ENCODE measurements at regions not wholly inside any gene's neighbourhood (a gene's known extent, or its start where the extent isn't known, plus 50 kb on each side); places are given as distances from the start of the nearest gene placed in this dataset.

DNA sequence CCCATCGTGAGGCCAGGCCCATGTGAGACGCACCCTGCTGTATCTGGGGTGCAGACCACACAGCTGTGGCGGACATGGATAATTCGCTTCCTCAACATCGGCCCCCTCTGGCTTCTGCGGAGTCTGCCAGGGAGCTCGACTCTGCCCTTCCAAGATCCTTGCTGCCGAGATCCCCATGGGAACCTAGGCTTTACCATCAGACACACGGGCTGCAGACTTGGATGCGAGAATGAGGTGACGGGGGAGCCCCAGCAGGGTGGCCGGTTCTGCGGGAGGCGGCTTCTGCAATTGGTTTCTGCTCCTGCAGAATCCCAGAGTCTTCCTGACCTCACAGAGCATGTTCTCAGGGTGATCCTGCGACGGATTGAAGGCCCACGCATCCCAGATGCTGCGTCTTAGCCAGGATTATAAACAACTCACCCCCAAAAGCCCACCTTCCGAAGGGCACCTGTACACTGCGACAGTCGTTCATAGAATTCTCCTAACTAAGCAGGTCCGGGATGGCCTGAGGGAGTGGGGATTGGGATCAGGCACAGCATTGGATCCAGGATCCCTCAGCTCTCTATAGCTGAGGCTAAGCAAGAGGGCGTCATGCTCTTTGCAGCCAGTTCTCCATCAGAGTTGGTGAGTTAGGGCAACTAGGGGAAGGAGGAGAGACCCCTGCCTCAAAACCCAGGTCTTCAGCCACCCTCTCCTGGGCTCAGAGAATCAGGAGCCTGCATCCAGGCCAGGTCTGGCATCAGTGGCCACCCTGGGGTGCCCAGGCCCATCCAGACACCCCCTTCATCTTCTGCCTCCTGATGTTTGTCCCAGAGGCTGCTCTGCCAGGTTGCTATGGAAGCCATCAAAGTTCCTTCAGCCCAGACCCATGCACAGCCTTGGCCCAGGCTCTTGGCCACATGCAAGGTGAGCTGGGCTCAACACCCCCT, 74.7 kb upstream of the SNTG2 start (continued):
- TF ChIP-seq ZNF837 (tag by site-specific recombination; IDR thresholded peaks at IDR 0.05), result no peak

DNA sequence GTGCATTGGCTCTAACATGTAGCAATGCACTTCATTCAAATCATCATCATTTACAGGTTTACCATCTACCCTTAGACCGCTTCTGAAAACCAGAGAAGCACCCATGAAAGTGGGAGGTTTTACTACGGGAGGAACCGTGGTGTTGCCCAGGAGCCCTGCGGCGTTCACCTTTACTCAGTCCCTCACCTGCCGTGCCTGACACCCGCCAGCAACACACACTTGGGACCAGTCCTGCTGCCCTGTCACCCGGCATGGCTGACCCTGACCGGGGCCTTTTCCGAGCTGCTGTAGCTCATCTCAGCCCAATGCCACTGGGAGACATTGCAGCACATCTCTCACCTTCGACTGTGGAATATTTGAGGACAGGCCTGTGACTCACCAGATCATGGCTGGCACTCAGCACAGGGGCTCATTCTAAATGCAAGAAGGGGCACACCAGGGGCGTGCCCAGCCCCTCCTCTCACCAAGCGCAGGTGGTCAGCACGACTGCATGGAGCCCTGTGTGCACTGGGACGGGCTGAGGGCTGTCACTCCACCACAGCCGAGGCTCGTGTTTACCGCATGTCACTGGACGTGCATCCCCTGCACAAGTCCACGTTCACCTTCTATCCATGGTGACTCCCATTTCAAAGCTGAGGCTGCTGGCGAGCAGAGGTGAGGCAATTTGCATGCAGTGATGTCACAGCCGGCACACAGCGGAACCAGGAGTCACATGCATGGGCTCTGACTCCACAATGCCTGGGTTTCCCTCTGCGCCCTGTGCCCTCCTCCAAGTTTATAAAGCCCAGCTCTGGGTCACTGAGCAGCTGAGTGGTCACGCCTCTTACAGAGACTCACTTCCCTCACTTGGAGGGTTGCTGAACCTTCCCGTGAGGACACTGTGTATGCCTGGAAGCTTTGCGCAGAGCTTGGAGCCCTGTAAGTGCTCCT, 76.7 kb upstream of the SNTG2 start:
- Histone ChIP-seq H3K4me1 (ENCODE audit: control insufficient read depth, insufficient read depth, low read length) (no peaks in the 10 kb centered on the region), H3K27ac (ENCODE audit: extremely low read depth, low read depth, low read length) (no peak overlapping the region), H3K9me3 (ENCODE audit: control insufficient read depth, insufficient read depth, low read depth, low read length) (no peaks in the 10 kb centered on the region), H3K4me3 (ENCODE audit: low read depth, low read length) (no peak overlapping the region), H3K36me3 (ENCODE audit: control insufficient read depth in 2 of 2, insufficient read depth in 1 of 2, low read length in 2 of 2) (no peaks in the 10 kb centered on the region)
- POLR2A ChIA-PET, result no interaction called here
- CTCF ChIA-PET, result no interaction called here
- no peak for TF ChIP-seq GLIS2 (tag by site-specific recombination; IDR thresholded peaks at IDR 0.05)

DNA sequence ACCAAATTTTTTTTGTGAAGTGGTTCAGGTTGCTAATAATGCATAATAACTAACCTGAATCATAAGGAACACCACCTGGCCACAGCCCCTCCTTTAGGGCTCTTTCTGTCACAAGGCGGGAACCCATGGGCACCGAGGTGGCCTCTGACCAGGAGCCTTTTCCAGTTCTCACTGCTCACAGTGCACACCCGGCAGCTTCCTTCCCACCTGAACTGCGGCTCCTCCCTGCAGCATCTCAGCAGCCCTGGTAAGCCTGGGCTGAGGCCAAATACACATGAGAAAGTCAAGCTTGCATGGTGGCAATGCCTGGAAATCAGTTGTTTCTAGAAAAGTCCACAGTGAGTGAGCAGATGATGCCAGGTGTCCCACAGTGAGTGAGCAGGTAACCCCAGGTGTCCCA, 77.6 kb upstream of the SNTG2 start:
- H3K27ac ChIP-seq (ENCODE audit: extremely low read depth, low read depth, low read length), result no peak overlapping the region
- H3K4me1 ChIP-seq (ENCODE audit: control insufficient read depth, insufficient read depth, low read length), result no peaks in the 10 kb centered on the region
- H3K9me3 ChIP-seq (ENCODE audit: control insufficient read depth, insufficient read depth, low read depth, low read length), result no peaks in the 10 kb centered on the region
- H3K36me3 ChIP-seq (ENCODE audit: control insufficient read depth in 2 of 2, insufficient read depth in 1 of 2, low read length in 2 of 2), result no peaks in the 10 kb centered on the region
- TF ChIP-seq, protein P1, sequence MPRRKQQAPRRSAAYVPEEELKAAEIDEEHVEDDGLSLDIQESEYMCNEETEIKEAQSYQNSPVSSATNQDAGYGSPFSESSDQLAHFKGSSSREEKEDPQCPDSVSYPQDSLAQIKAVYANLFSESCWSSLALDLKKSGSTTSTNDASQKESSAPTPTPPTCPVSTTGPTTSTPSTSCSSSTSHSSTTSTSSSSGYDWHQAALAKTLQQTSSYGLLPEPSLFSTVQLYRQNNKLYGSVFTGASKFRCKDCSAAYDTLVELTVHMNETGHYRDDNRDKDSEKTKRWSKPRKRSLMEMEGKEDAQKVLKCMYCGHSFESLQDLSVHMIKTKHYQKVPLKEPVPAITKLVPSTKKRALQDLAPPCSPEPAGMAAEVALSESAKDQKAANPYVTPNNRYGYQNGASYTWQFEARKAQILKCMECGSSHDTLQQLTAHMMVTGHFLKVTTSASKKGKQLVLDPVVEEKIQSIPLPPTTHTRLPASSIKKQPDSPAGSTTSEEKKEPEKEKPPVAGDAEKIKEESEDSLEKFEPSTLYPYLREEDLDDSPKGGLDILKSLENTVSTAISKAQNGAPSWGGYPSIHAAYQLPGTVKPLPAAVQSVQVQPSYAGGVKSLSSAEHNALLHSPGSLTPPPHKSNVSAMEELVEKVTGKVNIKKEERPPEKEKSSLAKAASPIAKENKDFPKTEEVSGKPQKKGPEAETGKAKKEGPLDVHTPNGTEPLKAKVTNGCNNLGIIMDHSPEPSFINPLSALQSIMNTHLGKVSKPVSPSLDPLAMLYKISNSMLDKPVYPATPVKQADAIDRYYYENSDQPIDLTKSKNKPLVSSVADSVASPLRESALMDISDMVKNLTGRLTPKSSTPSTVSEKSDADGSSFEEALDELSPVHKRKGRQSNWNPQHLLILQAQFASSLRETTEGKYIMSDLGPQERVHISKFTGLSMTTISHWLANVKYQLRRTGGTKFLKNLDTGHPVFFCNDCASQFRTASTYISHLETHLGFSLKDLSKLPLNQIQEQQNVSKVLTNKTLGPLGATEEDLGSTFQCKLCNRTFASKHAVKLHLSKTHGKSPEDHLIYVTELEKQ (tag by site-specific recombination; IDR thresholded peaks at IDR 0.05; ENCODE audit: borderline replicate concordance), result no peak
- no peak for TF ChIP-seq ZNF112 (tag by site-specific recombination; IDR thresholded peaks at IDR 0.05)
- TF ChIP-seq ZNF514 (tag by site-specific recombination; IDR thresholded peaks at IDR 0.05), result no peak
- TF ChIP-seq ZNF76 (tag by site-specific recombination; IDR thresholded peaks at IDR 0.05; ENCODE audit: borderline replicate concordance, low read depth), result no peak
- TF ChIP-seq ZBTB1 (tag by site-specific recombination; IDR thresholded peaks at IDR 0.05), result no peak
- TF ChIP-seq ZNF132 (tag by site-specific recombination; IDR thresholded peaks at IDR 0.05; ENCODE audit: borderline replicate concordance), result no peak
- no peak for TF ChIP-seq ZNF660 (tag by site-specific recombination; IDR thresholded peaks at IDR 0.05)
- no peak for TF ChIP-seq ZNF600 (tag by site-specific recombination; IDR thresholded peaks at IDR 0.05)
- TF ChIP-seq ZNF776 (tag by site-specific recombination; IDR thresholded peaks at IDR 0.05; ENCODE audit: borderline replicate concordance), result no peak
- TF ChIP-seq PRDM1 (tag by site-specific recombination; IDR thresholded peaks at IDR 0.05), result no peak
- TF ChIP-seq ZNF366 (tag by site-specific recombination; conservative IDR thresholded peaks at IDR 0.05), result no peak
- ChIA-PET CTCF (no interaction called here), POLR2A (no interaction called here)
- no peak overlapping the region for H3K4me3 ChIP-seq (ENCODE audit: low read depth, low read length)

DNA sequence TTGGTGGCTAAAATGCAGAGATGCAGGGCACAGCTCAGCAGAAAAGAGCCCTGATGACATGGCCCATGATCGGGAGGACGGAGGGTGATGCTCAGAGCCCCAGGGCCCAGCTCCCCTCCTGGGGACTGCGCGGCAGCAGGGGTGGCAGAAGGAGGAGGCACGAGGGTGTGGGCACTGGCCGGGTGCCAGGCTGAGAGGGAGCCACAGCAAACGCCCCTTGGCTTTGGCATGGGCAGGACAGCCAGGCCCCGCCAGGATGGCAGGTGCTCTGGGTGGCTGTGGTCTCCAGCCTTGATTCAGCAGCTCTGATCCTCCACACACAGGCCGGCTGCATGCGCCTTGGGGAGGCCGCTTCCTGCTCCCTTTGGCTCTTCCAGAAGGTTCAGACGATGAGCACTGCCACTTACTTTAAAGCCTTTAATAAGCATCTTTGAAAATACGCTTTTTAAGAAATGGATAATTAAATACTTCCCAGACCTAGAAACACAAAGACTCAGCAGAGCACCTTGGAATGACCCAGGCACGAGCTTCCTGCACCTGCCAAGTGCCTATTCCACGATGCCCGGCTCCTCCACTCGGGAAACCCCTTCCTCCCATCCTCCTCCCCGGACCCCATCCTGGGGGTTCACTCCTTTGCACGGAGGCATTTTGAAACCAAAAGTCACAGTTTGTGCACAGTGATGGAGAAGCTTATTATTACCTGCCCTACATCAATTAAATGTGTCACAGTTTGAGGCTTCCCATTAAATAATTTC, 78.5 kb upstream of the SNTG2 start:
- no peak overlapping the region for H3K27ac ChIP-seq (ENCODE audit: extremely low read depth, low read depth, low read length)
- no peaks in the 10 kb centered on the region for H3K36me3 ChIP-seq (ENCODE audit: control insufficient read depth in 2 of 2, insufficient read depth in 1 of 2, low read length in 2 of 2)
- no peaks in the 10 kb centered on the region for H3K4me1 ChIP-seq (ENCODE audit: control insufficient read depth, insufficient read depth, low read length)
- ChIA-PET CTCF (no interaction called here), POLR2A (no interaction called here)
- no peak overlapping the region for H3K4me3 ChIP-seq (ENCODE audit: low read depth, low read length)
- H3K9me3 ChIP-seq (ENCODE audit: control insufficient read depth, insufficient read depth, low read depth, low read length), result no peaks in the 10 kb centered on the region
- TF ChIP-seq ZNF707 (tag by site-specific recombination; IDR thresholded peaks at IDR 0.05) (no peak), ZNF138 (tag by site-specific recombination; IDR thresholded peaks at IDR 0.05; ENCODE audit: borderline replicate concordance) (no peak)
- TF ChIP-seq, protein P2, sequence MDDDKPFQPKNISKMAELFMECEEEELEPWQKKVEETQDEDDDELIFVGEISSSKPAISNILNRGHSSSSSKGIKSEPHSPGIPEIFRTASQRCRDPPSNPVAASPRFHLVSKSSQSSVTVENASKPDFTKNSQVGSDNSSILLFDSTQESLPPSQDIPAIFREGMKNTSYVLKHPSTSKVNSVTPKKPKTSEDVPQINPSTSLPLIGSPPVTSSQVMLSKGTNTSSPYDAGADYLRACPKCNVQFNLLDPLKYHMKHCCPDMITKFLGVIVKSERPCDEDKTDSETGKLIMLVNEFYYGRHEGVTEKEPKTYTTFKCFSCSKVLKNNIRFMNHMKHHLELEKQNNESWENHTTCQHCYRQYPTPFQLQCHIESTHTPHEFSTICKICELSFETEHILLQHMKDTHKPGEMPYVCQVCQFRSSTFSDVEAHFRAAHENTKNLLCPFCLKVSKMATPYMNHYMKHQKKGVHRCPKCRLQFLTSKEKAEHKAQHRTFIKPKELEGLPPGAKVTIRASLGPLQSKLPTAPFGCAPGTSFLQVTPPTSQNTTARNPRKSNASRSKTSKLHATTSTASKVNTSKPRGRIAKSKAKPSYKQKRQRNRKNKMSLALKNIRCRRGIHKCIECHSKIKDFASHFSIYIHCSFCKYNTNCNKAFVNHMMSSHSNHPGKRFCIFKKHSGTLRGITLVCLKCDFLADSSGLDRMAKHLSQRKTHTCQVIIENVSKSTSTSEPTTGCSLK (tag by site-specific recombination; IDR thresholded peaks at IDR 0.05), result no peak
